Kidney (tissue), 13 donors: ENCODE measurements at regions not wholly inside any gene's neighbourhood (a gene's known extent, or its start where the extent isn't known, plus 50 kb on each side); places are given as distances from the start of the nearest gene placed in this dataset.

Source experiments
- DNase-seq, 5 donors: peaks; one replicate each; pipeline ENCODE4 v3.0.0-alpha.2; 2013 to 2020
- FAIRE-seq: peaks from 2 replicates; lab custom pipeline; 2012; peaks lifted over from hg19 to GRCh38; lab: Jason Lieb, UNC
- H3K27ac ChIP-seq, 2 donors: one replicate each; pipeline ENCODE4 v1.7.0; 2013; ENCODE audit warnings: low read depth in 2 of 2, low read length in 2 of 2, inconsistent platforms in 1 of 2
- H3K27me3 ChIP-seq: one replicate; pipeline ENCODE4 v1.7.1; 2013; ENCODE audit warnings: low read length, inconsistent platforms; ENCODE audit not compliant: control insufficient read depth, insufficient read depth
- H3K36me3 ChIP-seq, 3 donors: one replicate each; pipeline versions ENCODE4 v1.7.0 to v1.7.1; 2013; ENCODE audit warnings: low read length in 3 of 3, control low read depth in 1 of 3, inconsistent platforms in 1 of 3; ENCODE audit not compliant: insufficient read depth in 3 of 3, control insufficient read depth in 2 of 3
- H3K4me1 ChIP-seq, 3 donors: one replicate each; pipeline versions ENCODE4 v1.7.0 to v1.7.1; 2013; ENCODE audit warnings: low read length in 3 of 3, inconsistent platforms in 1 of 3, low read depth in 1 of 3; ENCODE audit not compliant: control insufficient read depth in 2 of 3, insufficient read depth in 2 of 3
- H3K4me3 ChIP-seq, 3 donors: one replicate each; pipeline versions ENCODE4 v1.7.0 to v1.8.1; 2013; ENCODE audit warnings: low read length in 3 of 3, control low read depth in 1 of 3, inconsistent platforms in 1 of 3
- H3K9ac ChIP-seq, 3 donors: one replicate each; pipeline versions ENCODE4 v1.7.0 to v1.7.1; 2013; ENCODE audit warnings: low read length in 3 of 3, control low read depth in 1 of 3, inconsistent platforms in 1 of 3
- H3K9me3 ChIP-seq, 3 donors: one replicate each; pipeline versions ENCODE4 v1.7.0 to v1.7.1; 2013; ENCODE audit warnings: low read length in 3 of 3, control low read depth in 1 of 3, inconsistent platforms in 1 of 3; ENCODE audit not compliant: control insufficient read depth in 2 of 3, insufficient read depth in 1 of 3
- intact Hi-C: fragments of 100-400 bp; cut with DNase I; formaldehyde crosslinking; loops from one replicate; pipeline ENCODE4 v1.11.1; 2022
- TF ChIP-seq, protein P1 (sequence below): IDR thresholded peaks from 3 replicates; pipeline ENCODE4 v1.5.1; 2012; ENCODE audit warnings: mild to moderate bottlenecking, moderate library complexity, borderline replicate concordance; ENCODE audit not compliant: insufficient read depth; ENCODE audit errors: extremely low read depth
- donor health status: control.
- donor health status: control.
- donor health status: control.
- donor health status: control.
- donor health status: control.
- donor health status: DM: yes; HTN: yes; CAD: no.
- donor health status: Normal renal cell carcinoma (clear cell type).

DNA sequence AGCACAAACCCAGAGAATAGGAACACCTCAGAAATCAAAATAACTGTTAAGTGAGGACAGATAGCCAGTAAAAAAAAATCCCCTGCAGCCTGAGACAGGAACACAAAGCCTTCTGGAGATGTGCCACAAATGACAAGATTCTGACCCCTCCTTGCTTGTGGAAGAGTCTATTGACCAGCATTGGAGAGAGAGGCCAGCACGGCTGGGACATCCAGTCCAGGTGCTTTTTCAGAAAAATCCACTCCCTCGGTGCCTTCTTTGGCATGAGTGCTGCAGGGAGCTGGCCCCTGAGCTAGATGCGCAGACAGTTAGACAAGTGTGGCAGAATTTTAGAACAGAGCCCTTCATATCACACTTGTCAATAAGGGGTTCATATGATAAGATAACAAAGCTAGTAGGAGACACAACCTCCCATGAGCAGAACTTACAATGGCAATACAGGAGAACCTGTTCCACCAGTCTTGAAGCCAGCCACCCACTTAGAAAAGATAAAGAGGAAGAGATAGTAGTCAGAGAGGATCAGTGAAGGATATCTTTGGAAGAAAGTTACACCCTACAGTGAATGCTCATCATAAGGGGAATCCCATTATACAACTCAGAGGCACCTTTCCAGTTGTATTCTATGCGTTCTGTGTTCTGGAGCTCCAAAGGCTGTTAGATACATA is 298.4 kb downstream of the TLE1 start:
- FAIRE-seq (no peak), DNase-seq (no peak)
- TF ChIP-seq, protein P1, sequence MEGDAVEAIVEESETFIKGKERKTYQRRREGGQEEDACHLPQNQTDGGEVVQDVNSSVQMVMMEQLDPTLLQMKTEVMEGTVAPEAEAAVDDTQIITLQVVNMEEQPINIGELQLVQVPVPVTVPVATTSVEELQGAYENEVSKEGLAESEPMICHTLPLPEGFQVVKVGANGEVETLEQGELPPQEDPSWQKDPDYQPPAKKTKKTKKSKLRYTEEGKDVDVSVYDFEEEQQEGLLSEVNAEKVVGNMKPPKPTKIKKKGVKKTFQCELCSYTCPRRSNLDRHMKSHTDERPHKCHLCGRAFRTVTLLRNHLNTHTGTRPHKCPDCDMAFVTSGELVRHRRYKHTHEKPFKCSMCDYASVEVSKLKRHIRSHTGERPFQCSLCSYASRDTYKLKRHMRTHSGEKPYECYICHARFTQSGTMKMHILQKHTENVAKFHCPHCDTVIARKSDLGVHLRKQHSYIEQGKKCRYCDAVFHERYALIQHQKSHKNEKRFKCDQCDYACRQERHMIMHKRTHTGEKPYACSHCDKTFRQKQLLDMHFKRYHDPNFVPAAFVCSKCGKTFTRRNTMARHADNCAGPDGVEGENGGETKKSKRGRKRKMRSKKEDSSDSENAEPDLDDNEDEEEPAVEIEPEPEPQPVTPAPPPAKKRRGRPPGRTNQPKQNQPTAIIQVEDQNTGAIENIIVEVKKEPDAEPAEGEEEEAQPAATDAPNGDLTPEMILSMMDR, result no peak
- no peak overlapping the region for H3K4me3 ChIP-seq
- intact Hi-C loops, result no loop called here
- no peaks in the 10 kb centered on the region for H3K27me3 ChIP-seq
- H3K9me3 ChIP-seq, result no peaks in the 10 kb centered on the region
- H3K36me3 ChIP-seq, result no peaks in the 10 kb centered on the region
- peaks cover 0 to 5% (median 3%) of the 10 kb centered on the region in 3 donors for H3K4me1 ChIP-seq
- no peak overlapping the region for H3K9ac ChIP-seq
- no peak overlapping the region for H3K27ac ChIP-seq

DNA sequence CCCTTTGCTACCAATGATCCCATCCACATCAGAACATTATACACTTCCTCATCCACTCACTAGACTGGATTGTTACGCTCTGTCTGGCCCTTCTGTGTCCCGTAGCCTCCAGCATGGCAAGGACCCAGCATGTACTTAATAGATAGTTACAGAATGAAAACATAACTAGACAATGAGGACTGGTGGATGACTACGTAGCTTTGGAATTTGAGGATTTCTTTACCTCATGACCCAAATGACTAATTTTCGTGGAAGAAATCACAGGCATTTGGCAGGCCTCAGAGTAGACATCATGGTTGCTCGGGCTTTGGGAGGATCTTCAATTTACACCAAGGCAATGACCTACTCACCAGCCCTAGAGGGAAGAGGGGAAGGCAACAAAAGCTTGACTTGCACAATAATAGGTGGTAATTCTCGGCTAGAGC is 299.8 kb downstream of the TLE1 start:
- TF ChIP-seq, protein P1, result no peak
- no peak overlapping the region for H3K4me3 ChIP-seq
- intact Hi-C loops, result no loop called here
- H3K4me1 ChIP-seq, result peaks cover 0 to 5% (median 3%) of the 10 kb centered on the region in 3 donors
- H3K36me3 ChIP-seq, result no peaks in the 10 kb centered on the region
- DNase-seq (peak in 1 of 5 donors; percentile 52), FAIRE-seq (no peak)
- H3K9ac ChIP-seq, result no peak overlapping the region
- no peaks in the 10 kb centered on the region for H3K27me3 ChIP-seq
- no peak overlapping the region for H3K27ac ChIP-seq
- no peaks in the 10 kb centered on the region for H3K9me3 ChIP-seq

- no peaks in the 10 kb centered on the region for H3K36me3 ChIP-seq
- H3K4me1 ChIP-seq, result peaks cover 0 to 3% (median 0%) of the 10 kb centered on the region in 3 donors
- no peak overlapping the region for H3K4me3 ChIP-seq
- FAIRE-seq (no peak), DNase-seq (no peak)
- H3K27me3 ChIP-seq, result no peaks in the 10 kb centered on the region
- H3K9me3 ChIP-seq, result no peaks in the 10 kb centered on the region
- intact Hi-C loops, result no loop called here
- no peak overlapping the region for H3K9ac ChIP-seq
- TF ChIP-seq, protein P1, result no peak
- H3K27ac ChIP-seq, result no peak overlapping the region
These were observed 300.5 kb downstream of the TLE1 start for GRCh38 chr9:81388831-81389230.
